GM23338 (cell line): ENCODE measurements at regions not wholly inside any gene's neighbourhood (a gene's known extent, or its start where the extent isn't known, plus 50 kb on each side); places are given as distances from the start of the nearest gene placed in this dataset.

Source experiments
- ATAC-seq: fragments of 200-7000 bp; cut with Tn5 transposase; 3 replicates; pipeline ENCODE4 v1.9.1; 2020
- DNase-seq: peaks from one replicate; pipeline ENCODE4 v3.0.0-alpha.2; 2015; ENCODE audit warnings: low spot score
- H2AFZ ChIP-seq: fragments of 200-600 bp; sonication (generic); 2 replicates; pipeline ENCODE4 v1.8.0; 2016; ENCODE audit warnings: antibody characterized with exemption, mild to moderate bottlenecking, moderate library complexity
- H3F3A ChIP-seq: fragments of 200-600 bp; sonication (generic); replicated peaks from 2 replicates; pipeline ENCODE4 v1.8.0; 2017; ENCODE audit warnings: antibody characterized with exemption, mixed run types, low read depth
- H3K27ac ChIP-seq: fragments of 200-600 bp; sonication (generic); 2 replicates; pipeline ENCODE4 v1.6.1; 2016; ENCODE audit warnings: low read depth
- H3K27me3 ChIP-seq: fragments of 200-600 bp; sonication (generic); 2 replicates; pipeline ENCODE4 v1.8.0; 2016; ENCODE audit warnings: mild to moderate bottlenecking, mixed run types, moderate library complexity; ENCODE audit not compliant: insufficient read depth
- H3K36me3 ChIP-seq: fragments of 200-600 bp; sonication (generic); 2 replicates; pipeline ENCODE4 v1.8.0; 2016; ENCODE audit warnings: mild to moderate bottlenecking; ENCODE audit not compliant: insufficient read depth
- H3K4me1 ChIP-seq: fragments of 200-600 bp; sonication (generic); 2 replicates; pipeline ENCODE4 v1.8.0; 2016; ENCODE audit warnings: mild to moderate bottlenecking, moderate library complexity; ENCODE audit not compliant: insufficient read depth
- H3K4me2 ChIP-seq: fragments of 200-600 bp; sonication (generic); 2 replicates; pipeline ENCODE4 v1.7.1; 2017; ENCODE audit warnings: mixed run types
- H3K4me3 ChIP-seq: fragments of 200-600 bp; sonication (generic); 2 replicates; pipeline ENCODE4 v1.6.1; 2016; ENCODE audit warnings: mixed run types
- H3K79me2 ChIP-seq: fragments of 200-600 bp; sonication (generic); replicated peaks from 2 replicates; pipeline ENCODE4 v1.8.0; 2017; ENCODE audit warnings: mild to moderate bottlenecking; ENCODE audit not compliant: insufficient read depth
- H3K9me2 ChIP-seq: fragments of 200-600 bp; sonication (generic); 2 replicates; pipeline ENCODE4 v1.8.0; 2017; ENCODE audit not compliant: insufficient read depth
- H4K20me1 ChIP-seq: fragments of 200-600 bp; sonication (generic); replicated peaks from 2 replicates; pipeline ENCODE4 v1.8.0; 2017; ENCODE audit warnings: mild to moderate bottlenecking; ENCODE audit not compliant: insufficient read depth
- H3K27ac Mint-ChIP-seq: 2 replicates; pipeline ENCODE4 v1.8.0; 2020; ENCODE audit warnings: inconsistent platforms, mild to moderate bottlenecking, moderate library complexity, mixed read lengths
- H3K27me3 Mint-ChIP-seq: 3 replicates; pipeline ENCODE4 v1.8.0; 2022; ENCODE audit warnings: low read depth, mild to moderate bottlenecking, moderate library complexity, mixed read lengths, inconsistent platforms; ENCODE audit not compliant: insufficient read depth, poor library complexity
- H3K36me3 Mint-ChIP-seq: 3 replicates; pipeline ENCODE4 v1.8.0; 2021; ENCODE audit warnings: low read depth, mild to moderate bottlenecking, inconsistent platforms, moderate library complexity, mixed read lengths
- H3K4me1 Mint-ChIP-seq: 3 replicates; pipeline ENCODE4 v1.8.0; 2020; ENCODE audit warnings: mild to moderate bottlenecking, inconsistent platforms, mixed read lengths
- H3K4me3 Mint-ChIP-seq: 3 replicates; pipeline ENCODE4 v1.8.0; 2021; ENCODE audit warnings: moderate library complexity, mild to moderate bottlenecking, inconsistent platforms, mixed read lengths
- H3K9me3 Mint-ChIP-seq: 3 replicates; pipeline ENCODE4 v1.8.0; 2020; ENCODE audit warnings: moderate library complexity, mild to moderate bottlenecking, inconsistent platforms, mixed read lengths
- CREB1 ChIP-seq: fragments of 250-450 bp; sonication (Bioruptor Pico); IDR thresholded peaks from 2 replicates; pipeline ENCODE4 v1.5.0; 2020; ENCODE audit warnings: low read depth, mild to moderate bottlenecking, moderate library complexity
- EZH2 ChIP-seq: fragments of 200-600 bp; sonication (generic); IDR thresholded peaks from one replicate; pipeline ENCODE4 v1.8.0; 2017; ENCODE audit warnings: antibody characterized with exemption, mild to moderate bottlenecking, low read depth; ENCODE audit not compliant: unreplicated experiment
- EZH2phosphoT487 ChIP-seq: fragments of 200-600 bp; sonication (generic); IDR thresholded peaks from one replicate; pipeline ENCODE4 v1.8.1; 2018; ENCODE audit warnings: antibody characterized with exemption; ENCODE audit not compliant: unreplicated experiment
- JUNB ChIP-seq: IDR thresholded peaks from one replicate; pipeline ENCODE4 v1.6.1; 2016; ENCODE audit warnings: antibody characterized with exemption; ENCODE audit not compliant: unreplicated experiment
- NANOG ChIP-seq: IDR thresholded peaks from 2 replicates; pipeline ENCODE4 v1.6.1; 2016; ENCODE audit warnings: antibody characterized with exemption, borderline replicate concordance
- POLR2AphosphoS5 ChIP-seq: IDR thresholded peaks from 2 replicates; pipeline ENCODE4 v1.6.1; 2016; ENCODE audit warnings: antibody characterized with exemption, low read depth
- STAT1 ChIP-seq: IDR thresholded peaks from one replicate; pipeline ENCODE4 v1.6.1; 2016; ENCODE audit warnings: antibody characterized with exemption; ENCODE audit not compliant: unreplicated experiment
- ZNF114 ChIP-seq: fragments of 250-450 bp; sonication (Bioruptor Pico); IDR thresholded peaks from 2 replicates; pipeline ENCODE4 v1.5.0; 2020; ENCODE audit warnings: mild to moderate bottlenecking, moderate library complexity
- ZNF331 ChIP-seq: fragments of 250-450 bp; sonication (Bioruptor Pico); IDR thresholded peaks from 2 replicates; pipeline ENCODE4 v1.5.0; 2020; ENCODE audit warnings: low read depth, mild to moderate bottlenecking, moderate library complexity
- TF ChIP-seq, protein P1 (sequence below): IDR thresholded peaks from one replicate; pipeline ENCODE4 v1.6.1; 2018; ENCODE audit warnings: antibody characterized with exemption; ENCODE audit not compliant: unreplicated experiment
- TF ChIP-seq, protein P2 (sequence below), 2 experiments: fragments of 200-600 bp in 1 of 2; sonication (generic) in 1 of 2; conservative IDR thresholded peaks; 2 replicates each; pipeline versions ENCODE4 v1.5.1 to v1.6.1; 2016 to 2017; ENCODE audit warnings: antibody characterized with exemption in 2 of 2, low read depth in 2 of 2, mild to moderate bottlenecking in 2 of 2, moderate library complexity in 1 of 2
- TF ChIP-seq, protein P3 (sequence below): IDR thresholded peaks from 2 replicates; pipeline ENCODE4 v1.6.1; 2016; ENCODE audit warnings: antibody characterized with exemption

DNA sequence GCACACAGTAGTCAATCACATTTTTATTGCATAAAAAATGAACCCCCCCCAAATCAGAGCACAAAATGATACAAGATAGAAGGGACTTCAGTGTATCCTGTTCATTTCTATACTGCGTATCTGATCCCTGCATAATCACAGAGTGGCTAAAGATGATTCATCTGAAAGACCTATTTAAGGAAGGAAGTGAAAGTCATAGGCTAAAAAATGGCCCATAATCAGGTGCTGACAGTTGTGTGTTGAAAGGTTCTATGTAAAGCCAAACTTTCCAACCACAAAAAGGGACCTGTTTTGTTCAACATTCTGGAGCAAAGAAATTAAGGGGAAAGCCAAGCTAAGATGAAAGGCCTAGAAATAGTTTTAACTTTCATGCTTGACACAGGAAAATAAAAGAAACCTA, 147.8 kb upstream of the ATP2B1 start:
- no peaks in the 10 kb centered on the region for H3F3A ChIP-seq
- H3K4me3 ChIP-seq: no peak overlapping the region
- H3K4me2 ChIP-seq: no peak overlapping the region
- H3K36me3 ChIP-seq: no peaks in the 10 kb centered on the region
- H3K9me2 ChIP-seq: no peaks in the 10 kb centered on the region
- H3K9me3 Mint-ChIP-seq: no peaks in the 10 kb centered on the region
- no peaks in the 10 kb centered on the region for H4K20me1 ChIP-seq
- H3K4me1 Mint-ChIP-seq: no peaks in the 10 kb centered on the region
- H3K27ac ChIP-seq: no peak overlapping the region
- H3K36me3 Mint-ChIP-seq: no peaks in the 10 kb centered on the region
- TF ChIP-seq EZH2 (no peak), NANOG (no peak), ZNF114 (CRISPR knock-in tag) (no peak), JUNB (no peak), POLR2AphosphoS5 (no peak), EZH2phosphoT487 (no peak), CREB1 (CRISPR knock-in tag) (no peak)
- TF ChIP-seq, protein P1, sequence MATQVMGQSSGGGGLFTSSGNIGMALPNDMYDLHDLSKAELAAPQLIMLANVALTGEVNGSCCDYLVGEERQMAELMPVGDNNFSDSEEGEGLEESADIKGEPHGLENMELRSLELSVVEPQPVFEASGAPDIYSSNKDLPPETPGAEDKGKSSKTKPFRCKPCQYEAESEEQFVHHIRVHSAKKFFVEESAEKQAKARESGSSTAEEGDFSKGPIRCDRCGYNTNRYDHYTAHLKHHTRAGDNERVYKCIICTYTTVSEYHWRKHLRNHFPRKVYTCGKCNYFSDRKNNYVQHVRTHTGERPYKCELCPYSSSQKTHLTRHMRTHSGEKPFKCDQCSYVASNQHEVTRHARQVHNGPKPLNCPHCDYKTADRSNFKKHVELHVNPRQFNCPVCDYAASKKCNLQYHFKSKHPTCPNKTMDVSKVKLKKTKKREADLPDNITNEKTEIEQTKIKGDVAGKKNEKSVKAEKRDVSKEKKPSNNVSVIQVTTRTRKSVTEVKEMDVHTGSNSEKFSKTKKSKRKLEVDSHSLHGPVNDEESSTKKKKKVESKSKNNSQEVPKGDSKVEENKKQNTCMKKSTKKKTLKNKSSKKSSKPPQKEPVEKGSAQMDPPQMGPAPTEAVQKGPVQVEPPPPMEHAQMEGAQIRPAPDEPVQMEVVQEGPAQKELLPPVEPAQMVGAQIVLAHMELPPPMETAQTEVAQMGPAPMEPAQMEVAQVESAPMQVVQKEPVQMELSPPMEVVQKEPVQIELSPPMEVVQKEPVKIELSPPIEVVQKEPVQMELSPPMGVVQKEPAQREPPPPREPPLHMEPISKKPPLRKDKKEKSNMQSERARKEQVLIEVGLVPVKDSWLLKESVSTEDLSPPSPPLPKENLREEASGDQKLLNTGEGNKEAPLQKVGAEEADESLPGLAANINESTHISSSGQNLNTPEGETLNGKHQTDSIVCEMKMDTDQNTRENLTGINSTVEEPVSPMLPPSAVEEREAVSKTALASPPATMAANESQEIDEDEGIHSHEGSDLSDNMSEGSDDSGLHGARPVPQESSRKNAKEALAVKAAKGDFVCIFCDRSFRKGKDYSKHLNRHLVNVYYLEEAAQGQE: no peak
- TF ChIP-seq, protein P2, sequence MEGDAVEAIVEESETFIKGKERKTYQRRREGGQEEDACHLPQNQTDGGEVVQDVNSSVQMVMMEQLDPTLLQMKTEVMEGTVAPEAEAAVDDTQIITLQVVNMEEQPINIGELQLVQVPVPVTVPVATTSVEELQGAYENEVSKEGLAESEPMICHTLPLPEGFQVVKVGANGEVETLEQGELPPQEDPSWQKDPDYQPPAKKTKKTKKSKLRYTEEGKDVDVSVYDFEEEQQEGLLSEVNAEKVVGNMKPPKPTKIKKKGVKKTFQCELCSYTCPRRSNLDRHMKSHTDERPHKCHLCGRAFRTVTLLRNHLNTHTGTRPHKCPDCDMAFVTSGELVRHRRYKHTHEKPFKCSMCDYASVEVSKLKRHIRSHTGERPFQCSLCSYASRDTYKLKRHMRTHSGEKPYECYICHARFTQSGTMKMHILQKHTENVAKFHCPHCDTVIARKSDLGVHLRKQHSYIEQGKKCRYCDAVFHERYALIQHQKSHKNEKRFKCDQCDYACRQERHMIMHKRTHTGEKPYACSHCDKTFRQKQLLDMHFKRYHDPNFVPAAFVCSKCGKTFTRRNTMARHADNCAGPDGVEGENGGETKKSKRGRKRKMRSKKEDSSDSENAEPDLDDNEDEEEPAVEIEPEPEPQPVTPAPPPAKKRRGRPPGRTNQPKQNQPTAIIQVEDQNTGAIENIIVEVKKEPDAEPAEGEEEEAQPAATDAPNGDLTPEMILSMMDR (conservative IDR thresholded peaks at IDR 0.05; ENCODE audit: low read depth in 2 of 2): no peak
- TF ChIP-seq, protein P3, sequence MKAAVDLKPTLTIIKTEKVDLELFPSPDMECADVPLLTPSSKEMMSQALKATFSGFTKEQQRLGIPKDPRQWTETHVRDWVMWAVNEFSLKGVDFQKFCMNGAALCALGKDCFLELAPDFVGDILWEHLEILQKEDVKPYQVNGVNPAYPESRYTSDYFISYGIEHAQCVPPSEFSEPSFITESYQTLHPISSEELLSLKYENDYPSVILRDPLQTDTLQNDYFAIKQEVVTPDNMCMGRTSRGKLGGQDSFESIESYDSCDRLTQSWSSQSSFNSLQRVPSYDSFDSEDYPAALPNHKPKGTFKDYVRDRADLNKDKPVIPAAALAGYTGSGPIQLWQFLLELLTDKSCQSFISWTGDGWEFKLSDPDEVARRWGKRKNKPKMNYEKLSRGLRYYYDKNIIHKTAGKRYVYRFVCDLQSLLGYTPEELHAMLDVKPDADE: no peak
- H3K4me1 ChIP-seq: no peaks in the 10 kb centered on the region
- no peak overlapping the region for H3K27ac Mint-ChIP-seq
- H2AFZ ChIP-seq: no peak overlapping the region
- H3K4me3 Mint-ChIP-seq: no peak overlapping the region
- no peak for DNase-seq
- H3K79me2 ChIP-seq: no peaks in the 10 kb centered on the region
- H3K27me3 Mint-ChIP-seq: peaks cover 4% of the 10 kb centered on the region
- H3K27me3 ChIP-seq: peaks cover under 1% of the 10 kb centered on the region; the same call in 1 of the 2 replicates
- ATAC-seq: no peak

DNA sequence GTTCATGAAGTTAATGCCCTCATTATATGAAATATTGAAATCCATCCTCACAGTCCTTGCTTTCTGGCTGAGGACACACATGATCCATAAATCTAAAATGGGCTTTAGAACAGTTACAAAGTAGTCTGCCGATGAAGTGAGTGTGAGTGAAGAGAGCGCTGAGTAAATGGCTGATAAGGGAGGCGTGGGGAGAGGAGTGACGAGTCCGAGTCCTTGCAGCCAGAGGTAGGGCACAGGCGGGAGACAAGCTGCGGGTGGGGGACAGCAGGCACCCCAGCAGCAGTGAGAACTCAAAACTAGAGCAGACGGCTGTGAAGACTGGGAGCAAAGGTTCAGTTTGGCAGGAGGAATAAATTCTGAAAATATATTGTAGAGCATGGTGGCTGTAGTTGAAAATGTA, 140.1 kb upstream of the ATP2B1 start:
- no peaks in the 10 kb centered on the region for H3K27me3 Mint-ChIP-seq
- Histone ChIP-seq H3K36me3 (no peaks in the 10 kb centered on the region), H3K9me2 (no peaks in the 10 kb centered on the region), H3K27me3 (no peaks in the 10 kb centered on the region), H3K4me1 (no peaks in the 10 kb centered on the region), H3K4me2 (no peak overlapping the region), H3K4me3 (no peak overlapping the region), H4K20me1 (no peaks in the 10 kb centered on the region), H3K27ac (no peak overlapping the region), H3F3A (no peaks in the 10 kb centered on the region), H3K79me2 (no peaks in the 10 kb centered on the region), H2AFZ (no peak overlapping the region; the same call in 1 of the 2 replicates)
- no peaks in the 10 kb centered on the region for H3K36me3 Mint-ChIP-seq
- H3K4me3 Mint-ChIP-seq: no peak overlapping the region
- ATAC-seq: no peak
- no peaks in the 10 kb centered on the region for H3K4me1 Mint-ChIP-seq
- H3K9me3 Mint-ChIP-seq: no peaks in the 10 kb centered on the region
- no peak for DNase-seq
- H3K27ac Mint-ChIP-seq: no peak overlapping the region
- TF ChIP-seq, protein P1: no peak
- TF ChIP-seq EZH2phosphoT487 (no peak), CREB1 (CRISPR knock-in tag) (no peak), JUNB (no peak), EZH2 (no peak), STAT1 (no peak), ZNF114 (CRISPR knock-in tag) (no peak), POLR2AphosphoS5 (no peak), ZNF331 (CRISPR knock-in tag) (no peak)
- TF ChIP-seq, protein P2 (conservative IDR thresholded peaks at IDR 0.05; ENCODE audit: low read depth in 2 of 2): no peak
